ENCODE measurements at regions not wholly inside any gene's neighbourhood (a gene's known extent, or its start where the extent isn't known, plus 50 kb on each side); places are given as distances from the start of the nearest gene placed in this dataset.

GRCh38 chrX:124488412-124489161 lies 142.2 kb downstream of the SH2D1A start:
- no peak for DNase-seq (ENCODE audit: insufficient read length)

GRCh38 chrX:124493984-124494383 lies 147.6 kb downstream of the SH2D1A start:
- DNase-seq (ENCODE audit: insufficient read length), result no peak
- FAIRE-seq, result no peak
- TF ChIP-seq TAF1 (IDR thresholded peaks at IDR 0.05; ENCODE audit: borderline replicate concordance, low read depth, low read length), result no peak
- no peak for TF ChIP-seq POLR2A (IDR thresholded peaks at IDR 0.05; ENCODE audit: low read depth, low read length)
- no peak for TF ChIP-seq POLR2AphosphoS5 (IDR thresholded peaks at IDR 0.05; ENCODE audit: low read depth, low read length)

More at GRCh38 chrX:124488412-124489161, 142.2 kb downstream of the SH2D1A start:
- no peak for TF ChIP-seq POLR2A (IDR thresholded peaks at IDR 0.05; ENCODE audit: low read depth, low read length)
- no peak for TF ChIP-seq POLR2AphosphoS5 (IDR thresholded peaks at IDR 0.05; ENCODE audit: low read depth, low read length)
- no peak for TF ChIP-seq TAF1 (IDR thresholded peaks at IDR 0.05; ENCODE audit: borderline replicate concordance, low read depth, low read length)
- no peak for FAIRE-seq

- no peak for FAIRE-seq
- no peak for DNase-seq (ENCODE audit: insufficient read length)
- no peak for TF ChIP-seq POLR2AphosphoS5 (IDR thresholded peaks at IDR 0.05; ENCODE audit: low read depth, low read length)
Observed at GRCh38 chrX:124497386-124497785, 151.0 kb downstream of the SH2D1A start.

GRCh38 chrX:124501586-124501985 lies 155.2 kb downstream of the SH2D1A start:
- TF ChIP-seq POLR2AphosphoS5 (IDR thresholded peaks at IDR 0.05; ENCODE audit: low read depth, low read length) (no peak), TAF1 (IDR thresholded peaks at IDR 0.05; ENCODE audit: borderline replicate concordance, low read depth, low read length) (no peak), POLR2A (IDR thresholded peaks at IDR 0.05; ENCODE audit: low read depth, low read length) (no peak)
- FAIRE-seq (no peak), DNase-seq (ENCODE audit: insufficient read length) (no peak)

GRCh38 chrX:124502166-124502565 lies 155.8 kb downstream of the SH2D1A start:
- FAIRE-seq, result no peak
- DNase-seq (ENCODE audit: insufficient read length), result no peak
- TF ChIP-seq POLR2AphosphoS5 (IDR thresholded peaks at IDR 0.05; ENCODE audit: low read depth, low read length) (no peak), POLR2A (IDR thresholded peaks at IDR 0.05; ENCODE audit: low read depth, low read length) (no peak), TAF1 (IDR thresholded peaks at IDR 0.05; ENCODE audit: borderline replicate concordance, low read depth, low read length) (no peak)

- TF ChIP-seq POLR2A (IDR thresholded peaks at IDR 0.05; ENCODE audit: low read depth, low read length) (no peak), TAF1 (IDR thresholded peaks at IDR 0.05; ENCODE audit: borderline replicate concordance, low read depth, low read length) (no peak), POLR2AphosphoS5 (IDR thresholded peaks at IDR 0.05; ENCODE audit: low read depth, low read length) (no peak)
- no peak for FAIRE-seq
- no peak for DNase-seq (ENCODE audit: insufficient read length)
Observed at GRCh38 chrX:124502599-124502998, 156.2 kb downstream of the SH2D1A start.

GRCh38 chrX:124504111-124504983 lies 158.0 kb downstream of the SH2D1A start:
- TF ChIP-seq POLR2A (IDR thresholded peaks at IDR 0.05; ENCODE audit: low read depth, low read length), result no peak
- no peak for TF ChIP-seq POLR2AphosphoS5 (IDR thresholded peaks at IDR 0.05; ENCODE audit: low read depth, low read length)
- DNase-seq (ENCODE audit: insufficient read length), result no peak
- FAIRE-seq, result no peak

- FAIRE-seq (no peak), DNase-seq (ENCODE audit: insufficient read length) (no peak)
- TF ChIP-seq POLR2AphosphoS5 (IDR thresholded peaks at IDR 0.05; ENCODE audit: low read depth, low read length) (no peak), TAF1 (IDR thresholded peaks at IDR 0.05; ENCODE audit: borderline replicate concordance, low read depth, low read length) (no peak), POLR2A (IDR thresholded peaks at IDR 0.05; ENCODE audit: low read depth, low read length) (no peak)
Observed at GRCh38 chrX:124506066-124506465, 159.7 kb downstream of the SH2D1A start.

- FAIRE-seq, result no peak
Observed at GRCh38 chrX:124507246-124507645, 160.9 kb downstream of the SH2D1A start.

GRCh38 chrX:124518885-124519284 lies 172.5 kb downstream of the SH2D1A start:
- DNase-seq (ENCODE audit: insufficient read length) (no peak), FAIRE-seq (no peak)
- TF ChIP-seq POLR2A (IDR thresholded peaks at IDR 0.05; ENCODE audit: low read depth, low read length) (no peak), POLR2AphosphoS5 (IDR thresholded peaks at IDR 0.05; ENCODE audit: low read depth, low read length) (no peak), TAF1 (IDR thresholded peaks at IDR 0.05; ENCODE audit: borderline replicate concordance, low read depth, low read length) (no peak)

More at GRCh38 chrX:124507246-124507645, 160.9 kb downstream of the SH2D1A start:
- TF ChIP-seq TAF1 (IDR thresholded peaks at IDR 0.05; ENCODE audit: borderline replicate concordance, low read depth, low read length) (no peak), POLR2AphosphoS5 (IDR thresholded peaks at IDR 0.05; ENCODE audit: low read depth, low read length) (no peak), POLR2A (IDR thresholded peaks at IDR 0.05; ENCODE audit: low read depth, low read length) (no peak)
- DNase-seq (ENCODE audit: insufficient read length), result no peak

GRCh38 chrX:124524852-124525251 lies 178.5 kb downstream of the SH2D1A start:
- FAIRE-seq, result no peak
- TF ChIP-seq POLR2AphosphoS5 (IDR thresholded peaks at IDR 0.05; ENCODE audit: low read depth, low read length), result no peak
- TF ChIP-seq TAF1 (IDR thresholded peaks at IDR 0.05; ENCODE audit: borderline replicate concordance, low read depth, low read length), result no peak
- TF ChIP-seq POLR2A (IDR thresholded peaks at IDR 0.05; ENCODE audit: low read depth, low read length), result no peak
- DNase-seq (ENCODE audit: insufficient read length), result no peak

GRCh38 chrX:124529786-124530185 lies 183.4 kb downstream of the SH2D1A start:
- FAIRE-seq (no peak), DNase-seq (ENCODE audit: insufficient read length) (no peak)
- TF ChIP-seq POLR2A (IDR thresholded peaks at IDR 0.05; ENCODE audit: low read depth, low read length) (no peak), POLR2AphosphoS5 (IDR thresholded peaks at IDR 0.05; ENCODE audit: low read depth, low read length) (no peak), TAF1 (IDR thresholded peaks at IDR 0.05; ENCODE audit: borderline replicate concordance, low read depth, low read length) (no peak)

All from GM12892 (cell line).